ENCODE measurements at regions not wholly inside any gene's neighbourhood (a gene's known extent, or its start where the extent isn't known, plus 50 kb on each side); places are given as distances from the start of the nearest gene placed in this dataset.

- no peak for TF ChIP-seq ETS1 (IDR thresholded peaks at IDR 0.05)
- no peak for TF ChIP-seq ZNF114 (CRISPR knock-in tag; IDR thresholded peaks at IDR 0.05)
These were observed 217.5 kb upstream of the CNTNAP4 start (continued) for GRCh38 chr16:76059701-76060100.

- no peak overlapping the region for H2AFZ ChIP-seq
- no peaks in the 10 kb centered on the region for H3K4me1 ChIP-seq (ENCODE audit: insufficient read depth)
- H3K27me3 Mint-ChIP-seq (ENCODE audit: insufficient read depth, low read depth, poor library complexity): peaks cover 2% of the 10 kb centered on the region
- no peak for DNase-seq (ENCODE audit: low spot score)
- no peak overlapping the region for H3K4me2 ChIP-seq
- H3K4me3 Mint-ChIP-seq: no peak overlapping the region
- H3K27me3 ChIP-seq (ENCODE audit: insufficient read depth): no peaks in the 10 kb centered on the region
- H3K79me2 ChIP-seq (replicated peaks; ENCODE audit: insufficient read depth): no peaks in the 10 kb centered on the region
- no peak overlapping the region for H3K4me3 ChIP-seq
- no peaks in the 10 kb centered on the region for H3K4me1 Mint-ChIP-seq
- H3K36me3 Mint-ChIP-seq (ENCODE audit: low read depth): peaks cover 6% of the 10 kb centered on the region; the same call in 1 of the 3 replicates
- no peak overlapping the region for H3K27ac ChIP-seq (ENCODE audit: low read depth)
- no peaks in the 10 kb centered on the region for H4K20me1 ChIP-seq (replicated peaks; ENCODE audit: insufficient read depth)
- ATAC-seq: no peak
- H3K9me2 ChIP-seq (ENCODE audit: insufficient read depth): no peaks in the 10 kb centered on the region
- no peaks in the 10 kb centered on the region for H3K36me3 ChIP-seq (ENCODE audit: insufficient read depth)
- H3K9me3 Mint-ChIP-seq: peaks cover 67% of the 10 kb centered on the region
- H3F3A ChIP-seq (replicated peaks; ENCODE audit: low read depth): no peaks in the 10 kb centered on the region
- H3K27ac Mint-ChIP-seq: no peak overlapping the region
- TF ChIP-seq NANOG (IDR thresholded peaks at IDR 0.05; ENCODE audit: borderline replicate concordance) (no peak), STAT1 (IDR thresholded peaks at IDR 0.05; ENCODE audit: unreplicated experiment) (no peak), JUNB (IDR thresholded peaks at IDR 0.05; ENCODE audit: unreplicated experiment) (no peak), POLR2AphosphoS5 (IDR thresholded peaks at IDR 0.05; ENCODE audit: low read depth) (no peak), ZNF114 (CRISPR knock-in tag; IDR thresholded peaks at IDR 0.05) (no peak), ETS1 (IDR thresholded peaks at IDR 0.05) (no peak), CTCF (conservative IDR thresholded peaks at IDR 0.05; ENCODE audit: low read depth in 2 of 2) (no peak), EZH2phosphoT487 (IDR thresholded peaks at IDR 0.05; ENCODE audit: unreplicated experiment) (no peak), EZH2 (IDR thresholded peaks at IDR 0.05; ENCODE audit: low read depth, unreplicated experiment) (no peak), REST (IDR thresholded peaks at IDR 0.05; ENCODE audit: unreplicated experiment) (no peak), ZNF331 (CRISPR knock-in tag; IDR thresholded peaks at IDR 0.05; ENCODE audit: low read depth) (no peak), ZNF462 (CRISPR knock-in tag; IDR thresholded peaks at IDR 0.05) (no peak)
These were observed 205.5 kb upstream of the CNTNAP4 start for GRCh38 chr16:76071690-76072089.

Measured in GM23338 (cell line).